ENCODE measurements at regions not wholly inside any gene's neighbourhood (a gene's known extent, or its start where the extent isn't known, plus 50 kb on each side); places are given as distances from the start of the nearest gene placed in this dataset.
"Not testable (repeated sequence)": the region's sequence is repeated elsewhere in the genome, so short reads cannot be mapped to it uniquely, and the experiment has no call there.

GRCh38 chr3:59246719-59247401 is 197.0 kb upstream of the CFAP20DC start:
- DNase-seq, result no peak

DNA sequence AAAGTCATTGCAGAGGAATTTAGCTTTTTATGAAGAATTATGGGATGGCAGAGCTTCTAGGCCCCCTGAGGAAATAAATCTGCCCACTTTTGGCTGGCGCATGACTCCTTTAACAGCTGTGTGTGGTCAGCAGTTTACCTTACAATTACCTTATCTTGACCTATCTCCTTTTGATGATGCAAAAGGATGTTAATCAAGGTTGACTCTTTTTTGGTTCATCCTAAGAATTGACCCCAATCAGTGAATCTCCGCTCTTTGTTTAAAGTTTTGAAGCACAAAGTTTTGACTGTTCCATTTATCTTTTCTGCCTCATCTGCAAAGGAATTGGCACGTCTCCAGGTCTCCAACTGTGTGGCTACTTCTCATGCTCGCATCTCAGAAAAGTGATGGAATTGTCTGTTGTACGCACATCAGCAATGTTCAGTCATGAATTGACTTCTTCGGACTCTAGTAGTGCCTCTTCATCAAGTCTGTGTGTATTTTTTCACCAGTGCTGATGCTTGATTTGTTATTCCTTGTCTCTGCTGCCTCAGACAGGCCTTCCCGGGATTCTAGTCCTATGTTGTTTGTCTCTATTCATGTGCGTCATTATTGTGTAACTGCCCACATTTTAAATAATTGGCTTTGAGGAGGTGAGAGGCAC is 196.2 kb upstream of the CFAP20DC start:
- DNase-seq, result no peak

GRCh38 chr3:59245300-59245858 is 195.6 kb upstream of the CFAP20DC start:
- no peak for DNase-seq

DNA sequence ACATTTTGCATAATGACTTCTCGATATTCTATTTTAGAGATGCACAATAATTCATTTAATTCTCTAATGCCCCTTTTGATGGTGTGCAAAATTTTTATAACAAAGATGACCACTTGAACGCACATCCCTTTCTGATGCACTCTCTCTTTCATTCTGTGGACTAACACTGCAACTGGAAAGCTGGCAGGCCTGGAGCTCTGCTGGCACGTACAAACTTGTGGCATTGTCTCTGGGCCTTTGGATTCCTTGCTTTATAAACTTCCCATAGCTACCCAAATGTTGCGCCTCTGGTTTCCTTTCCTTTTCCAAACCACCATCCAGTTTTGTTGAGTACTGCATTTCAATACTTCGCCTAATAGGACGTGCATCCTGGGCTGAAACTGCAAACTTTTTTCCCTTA is 194.5 kb upstream of the CFAP20DC start:
- no peak for DNase-seq

GRCh38 chr3:59243476-59243875 is 193.7 kb upstream of the CFAP20DC start:
- no peak for DNase-seq

- DNase-seq, result no peak
Observed at GRCh38 chr3:59240666-59241255, 190.9 kb upstream of the CFAP20DC start.

- DNase-seq, result no peak
Observed at GRCh38 chr3:59237121-59237520, 187.3 kb upstream of the CFAP20DC start.

GRCh38 chr3:59235634-59236012 is 185.8 kb upstream of the CFAP20DC start:
- DNase-seq, result no peak

DNA sequence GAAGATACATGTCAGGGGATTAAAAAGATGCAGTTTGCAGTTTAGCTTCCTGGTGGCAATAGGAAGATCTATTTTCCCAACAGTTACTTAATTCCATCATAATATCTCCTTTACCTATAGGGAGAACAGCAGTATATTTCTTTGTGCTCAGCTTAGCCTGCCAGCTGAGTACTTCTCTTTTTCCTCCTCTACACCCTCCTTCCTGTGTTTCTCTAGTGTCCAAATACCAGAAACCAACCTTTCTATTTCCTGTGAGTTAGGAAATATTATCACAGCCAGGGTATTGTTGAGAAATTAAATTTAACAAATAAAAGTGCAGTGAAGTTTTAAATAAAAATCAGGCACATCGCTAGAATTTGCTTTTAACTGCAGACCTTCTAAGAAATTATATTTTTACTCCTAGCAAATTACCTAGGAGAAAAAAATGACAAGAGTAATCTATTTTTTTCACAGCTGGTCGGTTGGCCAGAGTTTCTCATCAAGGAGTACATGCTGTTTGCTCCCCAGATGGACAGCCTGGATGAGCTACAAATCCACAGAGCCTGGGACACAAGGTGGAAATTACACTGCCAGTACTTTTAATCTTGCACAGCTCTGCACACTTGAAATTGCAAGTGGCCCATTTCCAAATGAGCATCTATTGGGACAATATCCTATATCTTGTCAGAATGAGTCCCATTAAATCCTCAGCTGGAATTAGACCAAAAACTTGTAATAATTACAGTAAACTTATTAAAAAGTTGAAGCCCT is 185.2 kb upstream of the CFAP20DC start:
- DNase-seq, result no peak

DNA sequence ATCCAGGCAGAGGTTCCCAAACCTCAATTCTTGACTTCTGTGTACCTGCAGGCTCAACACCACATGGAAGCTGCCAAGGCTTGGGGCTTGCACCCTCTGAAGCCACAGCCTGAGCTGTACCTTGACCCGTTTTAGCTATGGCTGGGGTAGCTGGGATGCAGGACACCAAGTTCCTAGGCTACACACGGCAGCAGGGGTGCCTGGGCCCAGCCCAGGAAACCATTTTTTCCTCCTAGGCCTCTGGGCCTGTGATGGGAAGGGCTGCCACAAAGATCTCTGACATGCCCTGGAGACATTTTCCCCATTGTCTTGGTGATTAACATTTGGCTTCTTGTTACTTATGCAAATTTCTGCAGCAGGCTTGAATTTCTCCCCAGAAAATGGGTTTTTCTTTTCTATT is 180.6 kb upstream of the CFAP20DC start:
- DNase-seq, result not testable (repeated sequence)

DNA sequence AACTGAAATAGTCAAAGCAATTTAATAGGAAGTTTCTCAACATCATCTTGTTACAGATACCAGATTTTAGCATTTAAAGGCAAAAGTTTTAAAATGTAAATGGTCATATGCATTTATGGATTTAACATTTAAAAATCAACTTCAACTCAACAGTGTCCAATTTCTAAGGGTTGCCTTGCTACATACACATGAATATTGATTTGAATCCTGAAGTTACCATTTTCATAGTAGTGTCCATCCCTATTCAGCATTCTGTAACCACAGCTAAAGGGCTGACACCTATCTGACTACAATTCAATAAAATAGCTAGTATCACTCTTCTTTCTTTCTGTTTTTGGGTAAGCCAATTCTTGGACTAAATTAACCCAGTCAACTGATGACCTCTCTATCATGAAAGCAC is 164.0 kb upstream of the CFAP20DC start:
- no peak for DNase-seq

DNA sequence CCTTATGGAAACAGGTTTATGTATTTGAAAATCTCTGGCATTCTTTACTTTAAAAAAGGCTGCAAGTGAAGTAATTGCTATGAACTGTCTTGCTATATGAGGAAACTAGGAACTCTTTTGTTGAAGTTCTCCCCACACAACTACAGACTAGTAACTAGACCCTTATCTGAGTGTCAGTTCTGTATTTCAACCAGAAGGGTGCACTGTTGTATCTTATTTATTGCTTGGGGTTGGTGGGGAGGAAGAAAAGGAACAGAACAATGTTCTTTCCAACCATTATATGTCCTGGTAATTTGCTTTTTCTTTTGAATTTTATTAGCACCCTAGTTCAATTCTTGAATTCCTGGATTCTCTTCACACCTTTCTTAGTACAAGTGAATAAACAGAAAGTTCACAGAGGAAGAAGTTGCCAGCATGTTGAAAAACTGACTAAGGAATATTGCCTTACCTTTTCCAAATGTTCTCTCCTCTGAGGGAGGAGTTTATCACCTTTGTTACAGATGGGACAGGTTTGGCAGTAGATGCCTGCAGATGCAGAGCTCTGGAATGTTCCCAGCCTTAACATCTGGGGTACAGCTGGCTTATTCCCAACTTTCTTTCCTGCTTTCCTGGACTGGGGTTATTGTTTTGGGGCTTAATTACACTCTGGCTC is 162.4 kb upstream of the CFAP20DC start:
- no peak for DNase-seq

GRCh38 chr3:59210260-59210659 is 160.4 kb upstream of the CFAP20DC start:
- DNase-seq, result no peak

GRCh38 chr3:59192473-59192872 is 142.6 kb upstream of the CFAP20DC start:
- no peak for DNase-seq

DNA sequence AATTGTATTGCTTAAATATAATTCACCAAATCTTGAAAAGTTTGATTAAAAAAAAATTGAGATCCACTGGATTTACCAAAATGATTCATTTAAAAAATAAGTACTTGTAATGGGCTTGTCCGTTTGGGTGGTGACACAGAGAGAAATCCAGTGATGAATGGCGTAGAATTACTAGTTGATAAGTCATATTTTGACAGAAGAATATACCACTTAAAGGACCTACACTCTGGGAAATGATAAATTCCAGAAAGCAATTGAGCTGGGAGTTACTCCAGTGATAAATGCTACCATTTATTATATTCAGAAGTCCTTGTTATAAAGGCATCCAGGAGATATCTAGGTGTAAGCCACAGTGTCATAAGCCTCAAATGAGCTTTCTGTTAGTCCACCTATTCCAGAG is 141.8 kb upstream of the CFAP20DC start:
- no peak for DNase-seq

GRCh38 chr3:59189939-59190338 is 140.1 kb upstream of the CFAP20DC start:
- DNase-seq, result no peak

- DNase-seq, result no peak
Observed at GRCh38 chr3:59189526-59189925, 139.7 kb upstream of the CFAP20DC start.

- no peak for DNase-seq
Observed at GRCh38 chr3:59186725-59187124, 136.9 kb upstream of the CFAP20DC start.

- DNase-seq, result no peak
Observed at GRCh38 chr3:59185591-59186369, 136.0 kb upstream of the CFAP20DC start.

DNA sequence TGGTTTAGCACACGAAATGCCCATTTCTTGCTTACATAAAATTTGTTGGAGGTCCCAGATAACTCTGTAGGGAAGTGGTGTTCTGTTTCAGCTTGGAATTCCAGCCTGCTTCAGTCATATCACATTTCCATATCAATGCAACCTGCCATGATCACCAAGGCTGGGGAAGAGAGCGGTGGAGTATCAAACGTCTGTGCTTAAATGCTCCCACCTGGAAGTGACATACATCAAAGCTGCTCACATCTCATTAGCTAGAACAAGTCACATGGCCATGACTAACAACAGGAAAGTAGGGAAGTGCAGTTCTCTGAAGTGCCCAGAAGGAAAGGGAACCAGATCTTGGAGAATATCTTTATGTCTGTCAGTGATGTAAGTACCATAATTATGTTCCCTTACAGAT is 130.2 kb upstream of the CFAP20DC start:
- DNase-seq, result no peak

DNA sequence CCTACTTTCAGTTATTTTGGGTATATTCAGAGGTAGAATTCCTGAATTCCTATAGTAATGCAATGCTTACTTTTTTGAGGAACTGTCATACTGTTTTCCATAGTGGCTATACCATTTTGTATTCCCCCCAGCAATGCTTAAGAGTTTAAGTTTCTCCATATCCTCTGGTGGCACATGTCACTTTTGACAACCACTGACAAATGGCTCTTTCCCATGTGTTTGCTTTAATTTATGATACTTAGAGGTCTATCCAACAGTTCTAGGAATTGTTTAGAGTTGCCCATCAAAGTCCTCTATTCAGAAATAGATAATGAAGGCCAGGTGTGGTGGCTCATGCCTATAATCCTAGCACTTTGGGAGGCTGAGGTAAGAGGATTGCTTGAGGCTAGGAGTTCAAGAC is 128.9 kb upstream of the CFAP20DC start:
- no peak for DNase-seq

GRCh38 chr3:59171491-59171890 is 121.7 kb upstream of the CFAP20DC start:
- DNase-seq, result no peak

Data from activated naive CD4-positive, alpha-beta T cell (primary cell).